Activated CD8-positive, alpha-beta memory T cell treated with anti-CD3 and anti-CD28 coated beads, Interleukin-2, amount 10 ng/mL, durations not matched to agents 7 days and 5 days (primary cell): ENCODE measurements at regions not wholly inside any gene's neighbourhood (a gene's known extent, or its start where the extent isn't known, plus 50 kb on each side); places are given as distances from the start of the nearest gene placed in this dataset.

Experiments
- ATAC-seq: fragments of 150-1000 bp; cut with Tn5 transposase; one replicate; pipeline ENCODE4 v1.10.0; 2021; ENCODE audit warnings: moderate library complexity
- CTCF ChIA-PET: fragments of 350-600 bp; sonication (Branson Sonifier 250); formaldehyde crosslinking; loops from one replicate; lab custom pipeline; 2021; ENCODE audit warnings: antibody characterized with exemption; lab: Charles Lee
- DNase-seq: peaks from one replicate; pipeline ENCODE4 v3.0.0-alpha.2; 2020
- H3K27ac Mint-ChIP-seq: one replicate; pipeline ENCODE4 v1.8.0; 2021; ENCODE audit warnings: mild to moderate bottlenecking, mixed read lengths
- H3K27me3 Mint-ChIP-seq: one replicate; pipeline ENCODE4 v1.8.0; 2021; ENCODE audit warnings: mixed read lengths
- H3K36me3 Mint-ChIP-seq: one replicate; pipeline ENCODE4 v1.8.0; 2021; ENCODE audit warnings: mild to moderate bottlenecking, mixed read lengths
- H3K4me1 Mint-ChIP-seq: one replicate; pipeline ENCODE4 v1.8.0; 2021; ENCODE audit warnings: mixed read lengths
- H3K4me3 Mint-ChIP-seq: one replicate; pipeline ENCODE4 v1.8.0; 2021; ENCODE audit warnings: mild to moderate bottlenecking, moderate library complexity, mixed read lengths
- H3K9me3 Mint-ChIP-seq: one replicate; pipeline ENCODE4 v1.8.0; 2022; ENCODE audit warnings: low read depth, mixed read lengths

DNA sequence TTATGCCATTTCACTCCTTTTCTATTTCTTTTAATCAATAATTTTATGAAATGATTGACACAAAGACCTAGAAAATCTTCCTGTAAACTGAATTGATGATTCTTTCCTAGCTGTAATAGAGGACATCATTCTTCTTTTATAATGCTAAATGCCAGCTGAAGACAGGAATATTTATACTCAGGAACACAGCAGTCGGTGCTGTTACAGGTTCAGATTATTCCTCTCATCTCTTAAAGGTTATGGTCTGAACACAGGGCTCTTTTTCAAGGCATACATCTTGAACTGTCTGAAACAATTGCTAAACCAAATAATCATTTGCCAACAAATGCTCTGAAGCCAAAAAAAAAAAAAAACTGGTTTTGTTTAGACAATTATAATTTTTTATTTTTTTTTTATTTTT is 305.0 kb upstream of the MMADHC start:
- no peaks in the 10 kb centered on the region for H3K36me3 Mint-ChIP-seq
- CTCF ChIA-PET, result no interaction called here
- ATAC-seq, result no peak
- no peaks in the 10 kb centered on the region for H3K27me3 Mint-ChIP-seq
- H3K9me3 Mint-ChIP-seq, result no peaks in the 10 kb centered on the region
- no peaks in the 10 kb centered on the region for H3K4me1 Mint-ChIP-seq
- H3K4me3 Mint-ChIP-seq, result no peak overlapping the region
- no peak for DNase-seq
- no peak overlapping the region for H3K27ac Mint-ChIP-seq

DNA sequence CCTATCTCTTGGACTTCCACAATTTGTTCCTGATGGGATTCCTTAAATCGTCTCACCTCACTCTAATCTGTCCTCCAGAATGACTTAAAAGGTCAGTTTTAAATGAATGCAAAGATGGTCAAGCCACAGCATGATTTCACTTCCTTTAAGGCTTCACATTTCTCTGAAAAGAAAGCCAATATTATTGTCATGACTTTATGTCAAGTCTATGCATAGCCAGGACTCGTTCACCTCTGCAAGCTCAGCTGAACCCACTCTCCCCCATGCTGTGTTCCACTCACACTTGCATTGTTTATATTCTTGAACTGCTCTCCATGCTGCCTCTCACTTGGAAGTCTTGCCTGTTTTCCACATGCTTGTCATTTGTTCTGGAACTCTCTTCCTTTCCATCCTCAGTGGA is 298.4 kb upstream of the MMADHC start:
- Mint-ChIP-seq H3K4me1 (no peaks in the 10 kb centered on the region), H3K4me3 (no peak overlapping the region), H3K27ac (no peak overlapping the region), H3K9me3 (no peaks in the 10 kb centered on the region), H3K27me3 (no peaks in the 10 kb centered on the region), H3K36me3 (no peaks in the 10 kb centered on the region)
- CTCF ChIA-PET, result no interaction called here
- ATAC-seq (no peak), DNase-seq (no peak)

DNA sequence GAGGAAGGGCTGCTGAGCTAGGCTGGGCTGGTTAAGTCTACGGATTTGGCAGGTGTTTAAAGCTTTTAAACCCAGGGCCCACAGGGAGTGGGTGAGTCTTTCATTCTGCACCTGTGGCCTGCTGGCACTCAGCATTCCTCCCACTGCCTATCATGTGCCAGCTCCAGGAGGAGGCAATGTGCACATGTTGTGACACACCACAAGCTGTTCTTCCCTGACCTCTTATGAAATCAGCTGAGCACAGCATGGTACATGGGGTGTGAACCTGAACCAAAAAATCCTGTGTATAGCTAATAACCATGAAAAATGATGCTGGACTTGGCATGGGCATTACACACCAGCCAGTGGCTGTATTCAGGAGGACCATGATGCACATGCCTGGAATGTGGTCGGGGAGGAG is 297.9 kb upstream of the MMADHC start:
- Mint-ChIP-seq H3K9me3 (no peaks in the 10 kb centered on the region), H3K4me3 (no peak overlapping the region), H3K27ac (no peak overlapping the region), H3K4me1 (no peaks in the 10 kb centered on the region), H3K27me3 (no peaks in the 10 kb centered on the region), H3K36me3 (no peaks in the 10 kb centered on the region)
- ATAC-seq, result no peak
- CTCF ChIA-PET, result no interaction called here
- DNase-seq, result no peak

DNA sequence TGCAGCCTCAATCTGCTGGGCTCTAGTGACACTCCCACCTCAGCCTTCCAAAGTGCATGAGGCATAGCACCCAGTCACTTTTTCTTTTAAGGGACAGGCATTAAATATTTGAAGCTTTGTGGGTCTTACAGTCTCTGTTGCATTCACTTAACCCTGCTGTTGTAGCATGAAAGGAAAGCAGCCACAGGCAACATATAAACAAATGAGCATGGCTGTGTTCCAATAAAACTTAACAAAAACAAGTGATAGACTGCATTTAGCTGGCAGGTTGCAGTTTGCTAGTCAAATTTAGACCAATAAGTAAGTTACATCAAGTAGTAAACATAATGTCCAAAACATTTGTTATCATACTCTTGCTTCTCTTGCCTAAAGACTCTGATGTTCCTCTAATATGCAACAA is 297.3 kb upstream of the MMADHC start:
- no peak for DNase-seq
- Mint-ChIP-seq H3K27ac (no peak overlapping the region), H3K4me1 (no peaks in the 10 kb centered on the region), H3K4me3 (no peak overlapping the region), H3K36me3 (no peaks in the 10 kb centered on the region), H3K27me3 (no peaks in the 10 kb centered on the region), H3K9me3 (no peaks in the 10 kb centered on the region)
- CTCF ChIA-PET, result interaction anchor here (0.6 kb wide), 1 partner anchor 271 kb away, joined by 3 read pairs; no protein-coding TSS in a partner anchor
- ATAC-seq, result no peak

DNA sequence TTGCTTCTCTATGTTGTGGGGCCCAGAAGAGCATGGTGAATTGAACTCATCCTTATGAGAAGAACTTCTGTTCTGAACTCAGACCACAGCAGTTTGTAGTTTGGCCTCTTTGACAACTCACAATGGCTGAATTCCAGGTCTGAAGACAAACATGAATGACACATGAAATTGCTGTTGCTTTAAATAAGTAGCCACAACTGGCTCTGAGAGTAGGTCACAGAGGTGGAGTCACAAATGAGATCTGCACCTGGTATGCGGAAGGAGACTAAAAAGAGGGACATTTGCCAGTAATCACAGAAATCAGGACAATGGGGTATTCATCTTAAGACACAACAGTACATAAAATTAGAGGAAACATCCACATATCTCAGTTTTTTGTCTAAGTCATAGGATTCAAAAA is 290.3 kb upstream of the MMADHC start:
- CTCF ChIA-PET, result no interaction called here
- no peaks in the 10 kb centered on the region for H3K27me3 Mint-ChIP-seq
- no peak overlapping the region for H3K27ac Mint-ChIP-seq
- no peaks in the 10 kb centered on the region for H3K9me3 Mint-ChIP-seq
- no peaks in the 10 kb centered on the region for H3K36me3 Mint-ChIP-seq
- DNase-seq, result no peak
- no peak overlapping the region for H3K4me3 Mint-ChIP-seq
- no peaks in the 10 kb centered on the region for H3K4me1 Mint-ChIP-seq
- ATAC-seq, result no peak

DNA sequence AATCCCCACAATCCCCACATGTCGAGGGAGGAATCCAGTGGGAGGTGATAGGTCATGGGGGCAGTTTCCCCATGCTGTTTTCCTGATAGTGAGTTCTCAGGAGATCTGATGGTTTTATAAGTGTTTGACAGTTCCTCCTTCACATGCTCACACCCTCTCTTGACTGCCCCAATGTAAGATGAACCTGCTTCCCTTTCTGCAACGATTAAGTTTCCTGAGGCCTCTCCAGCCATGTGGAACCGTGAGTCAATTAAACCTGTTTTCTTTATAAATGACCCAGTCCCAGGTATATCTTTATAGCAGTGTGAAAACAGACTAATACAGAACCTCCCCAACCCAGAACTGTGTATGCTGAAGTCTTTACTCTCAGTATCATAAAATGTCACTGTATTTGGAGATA is 289.5 kb upstream of the MMADHC start:
- ATAC-seq (no peak), DNase-seq (no peak)
- Mint-ChIP-seq H3K4me3 (no peak overlapping the region), H3K27ac (no peak overlapping the region), H3K27me3 (no peaks in the 10 kb centered on the region), H3K36me3 (no peaks in the 10 kb centered on the region), H3K4me1 (no peaks in the 10 kb centered on the region), H3K9me3 (no peaks in the 10 kb centered on the region)
- CTCF ChIA-PET, result no interaction called here

DNA sequence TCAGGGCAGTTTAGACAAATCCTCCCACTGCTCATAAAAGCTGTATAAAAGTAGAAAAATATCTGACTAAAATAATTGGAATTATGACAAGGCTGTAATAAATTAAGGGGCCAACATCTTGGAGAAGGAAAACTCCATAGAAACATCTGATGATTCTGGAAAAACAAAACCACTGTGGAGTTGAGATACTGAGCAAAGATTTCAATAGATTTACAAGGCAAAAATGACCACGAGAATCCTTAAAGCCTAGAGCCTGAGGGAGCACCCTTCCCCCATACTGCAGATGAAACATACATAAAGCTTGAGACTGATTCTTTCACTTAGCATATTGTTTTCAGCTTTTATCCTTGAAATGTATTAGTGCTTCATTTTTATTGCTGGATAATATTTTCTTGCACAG is 286.4 kb upstream of the MMADHC start:
- H3K9me3 Mint-ChIP-seq, result no peaks in the 10 kb centered on the region
- no peaks in the 10 kb centered on the region for H3K36me3 Mint-ChIP-seq
- no peak overlapping the region for H3K4me3 Mint-ChIP-seq
- ATAC-seq (no peak), DNase-seq (no peak)
- no peaks in the 10 kb centered on the region for H3K27me3 Mint-ChIP-seq
- no peaks in the 10 kb centered on the region for H3K4me1 Mint-ChIP-seq
- CTCF ChIA-PET, result no interaction called here
- H3K27ac Mint-ChIP-seq, result no peak overlapping the region

DNA sequence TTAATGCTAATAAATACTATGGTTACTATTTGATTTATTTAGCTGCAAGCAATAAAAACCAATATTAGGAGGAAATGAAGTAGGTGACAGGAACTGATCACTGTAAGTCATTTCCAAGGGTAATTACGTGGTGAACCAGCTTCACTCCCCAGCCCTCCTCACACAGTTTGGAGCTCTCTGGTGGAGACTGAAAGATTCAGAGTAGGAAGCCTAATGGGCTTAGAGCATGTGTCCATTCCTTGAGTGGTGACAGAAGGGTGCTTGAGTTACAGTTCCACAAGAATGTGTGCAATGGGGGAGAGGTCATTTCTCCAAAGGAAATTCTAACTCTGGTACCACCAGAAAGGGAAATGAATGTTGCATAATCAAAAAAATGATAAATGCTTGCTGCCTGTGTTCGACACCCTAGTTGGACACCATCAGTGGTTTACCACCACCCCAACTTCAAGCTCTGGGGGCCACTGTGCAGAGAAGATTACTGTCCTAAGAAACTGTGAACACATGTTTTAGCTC is 285.1 kb upstream of the MMADHC start:
- H3K4me3 Mint-ChIP-seq, result no peak overlapping the region
- DNase-seq (no peak), ATAC-seq (no peak)
- no peaks in the 10 kb centered on the region for H3K9me3 Mint-ChIP-seq
- no peaks in the 10 kb centered on the region for H3K27me3 Mint-ChIP-seq
- CTCF ChIA-PET, result no interaction called here
- no peak overlapping the region for H3K27ac Mint-ChIP-seq
- H3K4me1 Mint-ChIP-seq, result no peaks in the 10 kb centered on the region
- no peaks in the 10 kb centered on the region for H3K36me3 Mint-ChIP-seq

DNA sequence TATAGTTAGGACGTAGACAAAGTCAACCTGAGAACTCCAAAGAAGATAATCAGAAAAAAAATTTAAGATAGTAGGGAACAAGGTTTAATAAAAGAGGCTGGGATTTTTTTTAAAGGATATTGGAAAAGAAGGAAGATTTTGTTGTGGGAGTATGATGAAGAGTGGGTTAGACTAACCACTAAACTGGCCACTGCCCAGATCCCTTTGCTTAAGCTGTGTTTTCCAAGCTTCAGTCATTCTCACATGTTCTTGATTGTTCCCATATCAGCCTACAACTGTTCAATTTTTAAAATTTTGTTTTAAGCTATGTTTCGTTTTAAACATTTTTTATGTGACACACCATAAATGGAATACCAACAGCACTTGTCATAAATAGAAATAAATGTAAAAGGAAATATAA is 284.5 kb upstream of the MMADHC start:
- CTCF ChIA-PET, result no interaction called here
- H3K36me3 Mint-ChIP-seq, result no peaks in the 10 kb centered on the region
- H3K4me3 Mint-ChIP-seq, result no peak overlapping the region
- H3K27me3 Mint-ChIP-seq, result no peaks in the 10 kb centered on the region
- ATAC-seq (no peak), DNase-seq (no peak)
- H3K9me3 Mint-ChIP-seq, result no peaks in the 10 kb centered on the region
- H3K27ac Mint-ChIP-seq, result no peak overlapping the region
- H3K4me1 Mint-ChIP-seq, result no peaks in the 10 kb centered on the region

DNA sequence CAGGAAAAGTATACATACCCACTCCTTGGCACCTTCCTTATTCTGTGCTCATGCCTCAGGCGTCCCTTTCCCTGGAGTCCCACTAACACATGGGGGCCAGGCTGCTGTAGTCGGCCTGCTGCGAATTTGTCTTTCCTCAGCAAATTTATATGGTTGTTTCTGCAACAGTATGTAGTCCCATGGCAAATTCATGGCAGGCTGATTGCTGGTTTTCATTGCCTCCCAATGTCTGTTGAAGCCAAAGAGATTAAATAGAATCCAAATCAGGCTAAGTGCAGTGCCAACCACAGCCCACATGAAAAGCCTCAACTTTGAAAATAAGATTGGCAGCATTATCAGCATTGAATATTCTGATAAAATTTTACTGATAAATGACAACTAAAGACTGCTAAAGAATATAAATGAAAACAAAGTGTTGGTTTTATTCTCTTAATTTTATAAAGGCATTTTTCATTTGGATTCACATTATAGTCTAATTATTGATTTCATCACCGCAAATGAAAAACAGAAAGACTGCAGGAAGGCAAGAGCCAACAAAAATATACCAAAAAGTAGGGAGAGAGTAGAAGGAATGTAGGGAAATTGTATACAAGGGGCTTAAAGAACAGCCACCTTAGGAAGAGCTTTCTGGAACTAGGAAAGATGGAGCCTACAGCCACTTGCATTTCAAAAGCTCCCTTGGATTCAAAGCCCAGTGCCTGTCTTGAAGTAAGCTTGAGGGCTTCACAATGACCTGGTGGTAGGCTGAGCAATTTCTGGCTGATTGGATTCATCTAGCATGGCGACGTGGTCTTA is 283.7 kb upstream of the MMADHC start:
- Mint-ChIP-seq H3K27ac (no peak overlapping the region), H3K4me3 (no peak overlapping the region), H3K36me3 (no peaks in the 10 kb centered on the region), H3K9me3 (no peaks in the 10 kb centered on the region), H3K4me1 (no peaks in the 10 kb centered on the region), H3K27me3 (no peaks in the 10 kb centered on the region)
- ATAC-seq (no peak), DNase-seq (no peak)
- CTCF ChIA-PET, result no interaction called here

DNA sequence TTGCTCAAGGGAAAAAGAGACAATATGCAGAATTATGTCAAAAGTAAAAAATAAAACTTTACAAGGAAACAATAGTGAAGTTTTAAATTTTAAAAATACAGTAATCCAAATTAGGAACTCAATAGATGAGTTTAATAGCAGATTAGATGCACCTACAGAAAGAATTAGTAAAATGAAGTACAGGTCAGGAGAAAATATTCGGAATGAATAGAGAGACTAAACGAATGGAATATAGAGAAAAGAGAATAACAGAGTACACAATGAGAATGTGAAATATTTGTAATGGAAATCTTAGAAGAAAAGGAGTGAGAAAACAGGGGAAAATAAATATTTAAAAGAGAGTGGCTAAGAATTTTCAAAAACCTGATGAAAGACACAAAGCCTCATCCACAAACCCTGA is 275.7 kb upstream of the MMADHC start:
- no peaks in the 10 kb centered on the region for H3K4me1 Mint-ChIP-seq
- DNase-seq (no peak), ATAC-seq (no peak)
- H3K9me3 Mint-ChIP-seq, result peaks cover 3% of the 10 kb centered on the region
- H3K27ac Mint-ChIP-seq, result no peak overlapping the region
- no peaks in the 10 kb centered on the region for H3K36me3 Mint-ChIP-seq
- CTCF ChIA-PET, result no interaction called here
- no peaks in the 10 kb centered on the region for H3K27me3 Mint-ChIP-seq
- no peak overlapping the region for H3K4me3 Mint-ChIP-seq

DNA sequence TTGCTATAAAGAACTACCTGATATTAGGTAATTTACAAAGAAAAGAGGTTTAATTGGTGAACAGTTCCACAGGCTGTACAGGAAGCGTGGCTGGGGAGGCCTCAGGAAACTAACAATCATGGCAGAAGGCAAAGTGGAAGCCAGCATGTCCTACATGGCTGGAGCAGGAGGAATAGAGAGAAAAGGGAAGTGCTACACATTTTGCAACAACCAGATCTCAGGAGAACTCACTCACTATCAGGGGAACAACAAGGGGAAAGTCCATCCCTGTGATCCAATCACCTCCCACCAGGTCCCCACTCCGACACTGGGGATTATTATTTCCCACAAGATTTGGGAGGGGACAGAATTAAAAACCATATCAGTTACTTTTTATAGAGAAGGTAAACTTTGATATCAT is 273.5 kb upstream of the MMADHC start:
- H3K4me3 Mint-ChIP-seq, result no peak overlapping the region
- DNase-seq, result no peak
- CTCF ChIA-PET, result no interaction called here
- H3K27me3 Mint-ChIP-seq, result no peaks in the 10 kb centered on the region
- no peaks in the 10 kb centered on the region for H3K36me3 Mint-ChIP-seq
- no peaks in the 10 kb centered on the region for H3K4me1 Mint-ChIP-seq
- peaks cover 3% of the 10 kb centered on the region for H3K9me3 Mint-ChIP-seq
- H3K27ac Mint-ChIP-seq, result no peak overlapping the region
- ATAC-seq, result no peak

DNA sequence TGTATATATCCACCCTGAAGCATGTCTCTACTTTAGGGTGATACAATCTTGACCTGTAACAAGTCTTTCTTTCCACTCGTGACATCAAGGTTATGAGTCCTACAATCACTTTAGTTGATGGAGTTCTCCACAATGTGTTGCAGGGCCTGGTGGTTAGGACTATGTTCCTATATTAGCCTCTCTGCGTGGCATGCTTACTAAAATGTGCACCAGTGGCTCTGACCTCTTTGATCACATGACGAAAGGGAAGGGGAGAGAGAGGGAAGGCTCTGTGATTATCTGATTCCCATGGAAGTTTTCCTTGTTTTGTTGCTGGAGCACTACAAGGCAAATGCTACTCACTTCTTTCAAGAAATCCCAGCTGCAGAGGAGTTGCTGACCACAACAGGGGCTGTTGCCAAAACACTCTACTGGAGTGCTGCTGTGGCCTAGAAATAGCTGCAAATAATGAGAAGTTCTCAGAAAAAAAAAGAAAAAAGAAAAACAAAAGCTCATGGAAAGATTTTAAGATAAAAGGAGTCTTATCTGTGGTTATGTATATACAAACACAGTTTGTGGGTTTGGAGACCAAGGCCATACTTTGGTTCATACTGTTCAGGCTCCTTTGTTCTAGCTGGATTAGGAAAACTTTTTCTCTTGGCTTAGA is 272.8 kb upstream of the MMADHC start:
- H3K4me3 Mint-ChIP-seq, result no peak overlapping the region
- no peaks in the 10 kb centered on the region for H3K36me3 Mint-ChIP-seq
- no peak overlapping the region for H3K27ac Mint-ChIP-seq
- H3K4me1 Mint-ChIP-seq, result no peaks in the 10 kb centered on the region
- DNase-seq (no peak), ATAC-seq (no peak)
- no peaks in the 10 kb centered on the region for H3K27me3 Mint-ChIP-seq
- CTCF ChIA-PET, result no interaction called here
- peaks cover 3% of the 10 kb centered on the region for H3K9me3 Mint-ChIP-seq

DNA sequence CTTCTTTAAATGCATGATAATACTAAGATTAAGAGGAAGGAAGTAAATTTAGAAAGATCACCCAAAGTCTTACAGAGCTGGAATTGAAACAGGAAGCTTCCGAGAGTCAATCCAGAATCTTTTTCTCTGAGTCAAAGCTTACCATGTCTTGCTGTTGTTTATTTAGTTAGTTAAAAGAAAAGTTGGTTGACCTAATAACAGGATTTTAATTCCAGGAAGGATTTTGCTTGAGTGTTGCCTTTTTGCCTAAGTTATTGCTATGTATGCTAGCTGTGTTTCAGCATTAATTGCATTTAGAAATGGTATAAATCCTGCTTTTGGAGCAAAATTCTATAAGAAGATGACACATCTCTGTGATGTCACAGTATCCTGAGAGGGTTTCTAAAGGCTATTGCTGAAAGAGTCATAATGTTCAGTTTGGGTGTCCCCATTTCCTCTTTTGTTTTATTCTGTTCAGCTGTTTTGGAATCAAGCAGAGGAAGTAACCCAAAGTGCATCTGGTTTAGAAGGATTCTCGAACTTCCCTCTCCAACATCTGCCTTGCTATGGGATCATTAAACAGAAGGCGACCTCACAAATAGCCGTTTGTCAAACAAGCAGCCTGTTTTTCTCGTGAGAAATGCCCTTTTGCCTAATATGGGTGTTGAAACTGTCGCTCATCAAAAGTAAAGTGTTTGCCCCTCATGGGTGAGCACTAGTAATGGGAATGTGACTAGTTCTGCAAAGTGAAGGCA is 271.5 kb upstream of the MMADHC start:
- Mint-ChIP-seq H3K36me3 (no peaks in the 10 kb centered on the region), H3K9me3 (peaks cover 3% of the 10 kb centered on the region), H3K4me1 (no peaks in the 10 kb centered on the region), H3K27me3 (no peaks in the 10 kb centered on the region), H3K27ac (no peak overlapping the region), H3K4me3 (no peak overlapping the region)
- CTCF ChIA-PET, result no interaction called here
- no peak for ATAC-seq
- DNase-seq, result no peak
